IMR-90 (cell line): ENCODE measurements at regions not wholly inside any gene's neighbourhood (a gene's known extent, or its start where the extent isn't known, plus 50 kb on each side); places are given as distances from the start of the nearest gene placed in this dataset.

Source experiments
- CTCF ChIP-seq: conservative IDR thresholded peaks from 2 replicates; pipeline ENCODE4 v1.5.1; 2012; ENCODE audit warnings: mild to moderate bottlenecking, low read depth, low read length, improper control_type of control experiment
- RFX5 ChIP-seq: IDR thresholded peaks from 2 replicates; pipeline ENCODE4 v1.8.0; 2012; ENCODE audit warnings: low read depth, mild to moderate bottlenecking, low read length, moderate library complexity
- SMC3 ChIP-seq: fragments of 150-350 bp; IDR thresholded peaks from 2 replicates; pipeline ENCODE4 v1.6.1; 2016; ENCODE audit warnings: low read depth, mild to moderate bottlenecking, antibody characterized with exemption, low read length, moderate library complexity

DNA sequence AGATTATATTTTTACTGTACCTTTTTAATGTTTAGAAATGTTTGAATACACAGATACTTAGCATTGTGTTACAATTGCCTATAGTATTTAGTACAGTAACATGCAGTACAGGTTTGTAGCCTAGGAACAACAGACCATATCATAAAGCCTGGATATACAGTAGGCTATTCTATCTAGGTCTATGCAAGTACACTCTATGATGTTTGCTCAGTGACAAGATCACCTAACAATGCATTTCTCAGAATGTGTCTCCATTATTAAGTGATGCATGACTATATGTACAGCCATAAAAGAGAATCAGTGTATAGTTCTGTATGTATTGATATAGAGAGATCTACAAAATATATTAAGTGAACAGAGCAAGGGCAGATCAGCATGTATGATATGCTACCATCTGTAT, 616.4 kb downstream of the XIRP2 start:
- TF ChIP-seq CTCF = no peak
- no peak for TF ChIP-seq RFX5
- no peak for TF ChIP-seq SMC3
